GM19351 (cell line): ENCODE measurements at regions not wholly inside any gene's neighbourhood (a gene's known extent, or its start where the extent isn't known, plus 50 kb on each side); places are given as distances from the start of the nearest gene placed in this dataset.

Source experiments
- ATAC-seq: cut with Tn5 transposase; IDR thresholded peaks from one replicate; pipeline ENCODE4 v1.9.1; 2021; ENCODE audit warnings: mild to moderate bottlenecking, moderate library complexity; ENCODE audit not compliant: unreplicated experiment

DNA sequence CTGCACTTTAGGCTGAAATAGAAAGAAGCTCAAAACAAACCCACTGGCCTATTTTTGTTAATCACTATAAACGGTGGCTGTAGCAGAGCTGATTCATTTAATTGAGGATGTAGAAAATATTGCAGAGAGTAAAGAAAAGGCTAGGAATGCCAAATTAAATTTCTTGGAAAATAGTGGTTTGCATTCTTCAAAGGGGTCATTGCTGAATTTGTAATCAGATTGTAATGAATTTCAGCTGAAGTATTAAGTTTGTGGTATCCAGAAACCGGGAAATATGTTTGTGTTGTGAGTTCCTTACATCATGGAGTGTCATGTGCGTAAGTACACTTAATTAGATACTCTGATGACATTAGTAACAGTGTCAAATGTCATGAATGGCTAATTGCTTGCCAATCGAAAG, 203.0 kb downstream of the SAMD5 start:
- ATAC-seq = no peak

DNA sequence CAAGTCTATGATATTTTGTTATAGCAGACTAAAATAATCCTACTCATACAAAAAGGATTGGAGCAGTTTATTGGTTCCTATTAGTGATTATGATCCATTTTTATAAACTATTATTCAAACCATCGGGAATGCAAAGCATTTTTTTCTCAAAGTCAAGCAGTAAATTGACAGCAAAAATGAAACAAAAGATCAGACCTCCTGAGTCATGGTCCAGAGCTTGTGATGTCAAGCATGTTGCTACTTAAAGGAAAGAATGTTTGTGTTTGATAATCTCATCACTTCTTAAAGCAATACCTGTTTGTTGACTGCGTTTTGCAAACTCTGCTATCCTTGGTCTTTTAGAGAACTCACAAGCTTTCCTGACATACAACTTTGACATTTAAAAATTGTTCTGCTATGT, 204.4 kb downstream of the SAMD5 start:
- no peak for ATAC-seq

DNA sequence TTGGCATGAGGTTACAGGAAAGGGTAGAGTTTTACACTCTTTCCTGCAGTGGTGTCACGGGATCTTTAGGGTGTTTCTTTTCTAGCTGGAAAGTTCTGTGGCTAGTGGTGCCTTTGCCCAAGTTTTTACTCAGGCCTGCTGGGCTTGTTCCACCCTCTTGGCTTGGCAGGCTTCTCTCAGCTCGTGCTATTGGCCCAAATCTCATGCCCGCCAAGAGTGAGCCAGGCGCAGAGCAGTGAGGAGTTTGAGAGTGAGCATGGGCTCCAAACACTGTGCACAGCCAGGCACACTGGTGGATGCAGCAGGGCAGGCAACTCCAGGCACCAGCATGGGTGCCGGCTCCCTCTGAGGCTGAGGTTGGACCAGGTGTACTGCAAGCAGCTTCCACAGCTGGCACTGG, 206.5 kb downstream of the SAMD5 start:
- ATAC-seq = no peak

DNA sequence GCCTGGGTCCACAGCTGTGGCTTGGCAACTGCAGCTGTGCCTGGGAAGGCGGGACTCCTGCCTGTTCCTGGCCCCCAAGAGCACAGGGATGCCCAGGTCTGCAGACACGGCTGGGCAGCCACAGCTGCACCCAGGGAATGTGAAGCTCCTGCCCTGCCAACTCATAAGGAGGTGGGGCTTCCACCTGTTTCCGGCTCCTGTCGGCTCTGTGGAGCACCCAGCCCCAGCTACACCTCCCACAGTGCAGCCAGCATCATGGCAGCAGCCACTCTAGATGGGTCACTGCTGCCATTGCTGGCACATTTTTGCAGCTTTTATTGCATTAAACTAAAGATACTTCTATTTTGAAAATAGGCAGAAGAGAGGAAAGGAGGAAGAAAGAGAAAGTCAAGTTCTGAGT, 207.9 kb downstream of the SAMD5 start:
- no peak for ATAC-seq

DNA sequence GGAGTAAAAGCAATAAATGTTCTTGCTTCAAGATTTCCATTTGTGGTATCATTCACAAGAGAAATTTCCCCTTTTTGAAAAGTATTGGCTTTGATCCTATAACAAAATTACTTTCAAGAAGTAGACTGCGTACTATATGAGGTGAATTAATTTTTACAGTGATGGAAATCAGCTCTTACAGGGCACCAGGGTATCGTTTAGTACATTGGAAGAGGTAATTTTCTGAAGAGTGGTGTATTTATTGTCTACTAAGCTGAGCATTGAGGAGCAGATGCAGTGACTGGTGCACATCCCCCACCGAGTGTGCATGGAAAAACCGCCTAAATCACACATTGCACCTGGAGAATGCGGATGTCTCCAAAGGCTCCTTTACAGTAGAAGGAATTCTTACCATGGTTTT, 209.5 kb downstream of the SAMD5 start:
- ATAC-seq = no peak

DNA sequence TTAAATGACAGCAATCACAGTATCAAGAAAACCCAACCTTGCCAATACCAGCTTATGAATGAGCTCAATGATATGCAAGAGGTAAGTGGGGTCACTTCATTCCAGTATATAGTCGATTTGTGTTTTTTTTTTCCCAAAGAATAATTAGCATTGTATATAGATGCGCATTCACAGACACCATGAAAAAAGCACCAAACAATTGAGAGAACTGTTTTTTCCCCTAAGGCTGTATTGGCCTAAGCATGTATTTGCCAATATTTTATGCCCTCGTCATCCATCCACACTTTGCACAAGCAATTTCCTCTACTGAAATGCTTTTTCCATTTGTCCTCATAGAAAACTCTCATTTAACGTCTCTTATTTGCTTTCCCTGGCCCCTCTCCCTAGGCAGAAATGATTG, 213.7 kb downstream of the SAMD5 start:
- no peak for ATAC-seq

DNA sequence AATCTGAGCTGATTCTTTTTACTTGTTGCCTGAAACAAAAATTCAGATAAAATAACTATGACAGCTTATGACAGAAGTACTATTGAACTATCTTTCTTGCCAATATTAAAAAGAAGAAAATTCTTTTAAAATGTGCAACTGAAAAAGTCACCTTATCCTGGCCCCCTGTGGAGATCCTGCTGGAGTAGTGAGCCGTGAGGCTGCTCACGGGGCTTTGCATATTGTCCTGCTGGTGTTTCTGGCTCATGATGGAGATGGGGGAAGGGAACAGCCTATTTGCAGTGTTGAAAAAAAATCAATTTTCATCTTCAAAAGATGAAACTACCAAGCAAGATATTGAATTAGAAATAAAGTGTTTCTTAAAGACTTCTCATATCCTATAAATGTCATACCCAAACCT, 216.0 kb downstream of the SAMD5 start:
- ATAC-seq = no peak

DNA sequence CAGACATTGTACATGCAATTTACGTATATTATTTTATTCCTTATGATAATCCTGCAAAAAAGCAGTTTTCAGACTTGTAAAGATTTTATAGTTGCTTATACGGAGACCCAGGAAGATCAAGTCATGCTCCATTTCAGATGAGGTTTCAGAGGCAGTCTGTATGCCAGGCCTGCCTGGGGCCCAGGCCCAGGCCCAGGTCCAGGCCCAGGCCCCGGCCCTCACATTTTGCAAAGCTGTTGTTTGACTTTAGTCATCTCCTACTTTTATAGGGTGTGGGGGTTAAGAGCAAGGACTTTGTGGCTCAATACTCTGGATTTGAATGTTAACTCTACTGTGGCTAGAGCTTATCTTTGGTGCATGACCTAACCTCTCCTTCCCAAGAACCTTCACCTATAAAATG, 217.9 kb downstream of the SAMD5 start:
- no peak for ATAC-seq

DNA sequence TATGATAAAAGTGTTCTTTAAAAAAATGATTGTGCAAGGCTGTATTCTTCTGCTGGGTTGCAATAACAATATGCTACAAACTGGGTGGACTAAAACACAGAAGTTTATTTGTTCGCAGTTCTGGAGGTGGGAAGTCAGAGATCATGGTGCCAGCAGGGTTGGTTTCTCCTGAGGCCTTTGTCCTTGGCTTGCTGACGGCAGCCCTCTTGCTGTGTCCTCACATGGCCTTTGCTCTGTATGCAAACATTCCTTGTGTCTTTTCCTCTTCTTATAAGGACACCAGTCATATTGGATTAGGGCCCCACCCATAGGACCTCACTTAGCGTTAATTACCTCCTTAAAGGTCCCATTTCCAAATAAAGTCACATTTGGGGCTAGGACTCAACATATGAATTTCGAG, 220.4 kb downstream of the SAMD5 start:
- ATAC-seq = no peak

DNA sequence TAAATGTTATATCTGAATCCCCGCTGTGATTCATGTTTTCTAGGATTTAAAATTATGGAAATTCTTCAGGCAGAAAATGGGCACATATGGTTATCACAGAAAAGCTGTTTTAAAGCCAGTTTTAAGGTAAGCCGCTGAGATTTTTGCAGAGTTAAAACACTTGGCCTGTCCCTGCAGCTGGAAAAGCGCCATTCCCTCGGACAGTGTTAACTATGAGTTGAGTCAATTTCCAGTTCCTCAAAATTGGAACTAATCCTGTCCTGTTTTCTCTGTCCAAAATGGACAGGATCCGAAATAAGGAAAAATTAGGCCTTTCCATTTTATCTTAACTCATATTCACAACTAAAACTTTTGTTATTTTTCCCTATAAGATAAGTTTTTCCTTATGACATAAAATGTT, 225.2 kb downstream of the SAMD5 start:
- no peak for ATAC-seq

DNA sequence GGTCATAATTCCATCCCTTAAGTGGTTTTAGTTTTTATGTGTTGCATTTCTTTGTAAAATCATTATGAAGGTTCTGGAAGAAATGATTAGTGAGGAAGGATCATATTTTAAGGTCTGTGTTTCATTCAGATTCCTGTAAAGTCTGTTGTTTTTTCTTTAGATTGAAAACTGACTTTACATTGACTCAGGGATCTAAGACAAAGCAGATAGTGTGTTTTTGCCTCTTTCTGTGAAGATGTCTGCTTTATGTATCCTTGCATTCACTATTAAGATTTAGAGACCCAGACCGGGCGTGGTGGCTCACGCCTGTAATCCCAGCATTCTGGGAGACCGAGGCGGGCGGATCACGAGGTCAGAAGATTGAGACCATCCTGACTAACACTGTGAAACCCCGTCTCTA, 225.7 kb downstream of the SAMD5 start:
- ATAC-seq = no peak

DNA sequence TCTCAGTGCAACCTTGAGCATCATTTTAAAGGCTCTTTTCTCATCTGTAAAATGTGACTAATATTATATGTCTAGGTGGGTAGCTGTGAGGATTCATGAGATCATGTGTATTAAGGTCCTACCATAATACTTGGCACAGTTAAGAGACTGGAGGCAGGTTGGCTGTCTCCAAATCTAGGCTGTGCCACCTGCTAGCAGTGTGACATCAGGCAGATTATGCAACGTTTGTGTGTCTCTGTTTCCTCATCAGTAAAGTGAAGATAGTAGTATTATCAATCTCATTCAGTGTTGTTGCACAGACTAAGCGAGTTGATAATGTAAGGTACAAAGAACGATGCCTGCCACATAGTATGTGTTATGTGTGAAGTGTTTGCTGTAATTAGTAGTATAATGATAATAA, 227.4 kb downstream of the SAMD5 start:
- no peak for ATAC-seq

DNA sequence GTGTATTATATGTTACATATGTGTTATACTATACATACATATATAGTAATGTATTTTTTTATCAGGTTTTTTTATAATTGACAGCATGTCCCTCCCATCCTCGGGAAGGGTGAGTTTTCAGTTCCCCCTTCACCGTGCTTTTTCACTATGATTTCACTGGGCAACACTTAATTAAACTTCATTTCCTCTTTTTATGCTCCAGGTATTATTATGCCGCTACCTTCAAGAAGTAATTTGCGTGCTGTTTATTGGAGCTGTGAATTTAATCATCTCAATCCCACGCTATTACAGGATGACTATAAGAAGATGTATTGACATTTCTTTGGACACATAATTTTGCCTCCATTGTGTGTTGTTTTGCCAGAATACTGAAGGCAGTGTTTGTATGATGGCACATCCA, 228.6 kb downstream of the SAMD5 start:
- ATAC-seq = no peak

DNA sequence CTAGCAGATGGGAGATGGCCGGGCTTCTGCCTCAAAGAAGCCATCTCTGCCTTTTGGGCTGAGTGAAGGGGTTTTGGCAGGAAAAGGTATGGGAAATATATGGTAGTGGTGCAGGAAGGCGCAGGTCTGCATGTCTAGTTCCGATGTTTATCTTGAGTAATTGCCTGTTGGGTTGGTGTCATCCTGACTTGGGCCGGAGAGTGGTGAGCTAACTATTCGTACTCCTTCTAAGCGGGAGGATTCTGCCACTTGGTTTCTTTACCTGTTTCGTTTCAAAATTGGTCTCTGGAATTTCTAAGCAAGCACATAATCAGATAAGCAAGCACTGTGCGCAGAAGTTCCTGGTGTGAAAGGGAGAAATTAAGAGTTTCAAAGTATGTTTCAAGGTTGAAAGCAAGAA, 229.6 kb downstream of the SAMD5 start:
- no peak for ATAC-seq

DNA sequence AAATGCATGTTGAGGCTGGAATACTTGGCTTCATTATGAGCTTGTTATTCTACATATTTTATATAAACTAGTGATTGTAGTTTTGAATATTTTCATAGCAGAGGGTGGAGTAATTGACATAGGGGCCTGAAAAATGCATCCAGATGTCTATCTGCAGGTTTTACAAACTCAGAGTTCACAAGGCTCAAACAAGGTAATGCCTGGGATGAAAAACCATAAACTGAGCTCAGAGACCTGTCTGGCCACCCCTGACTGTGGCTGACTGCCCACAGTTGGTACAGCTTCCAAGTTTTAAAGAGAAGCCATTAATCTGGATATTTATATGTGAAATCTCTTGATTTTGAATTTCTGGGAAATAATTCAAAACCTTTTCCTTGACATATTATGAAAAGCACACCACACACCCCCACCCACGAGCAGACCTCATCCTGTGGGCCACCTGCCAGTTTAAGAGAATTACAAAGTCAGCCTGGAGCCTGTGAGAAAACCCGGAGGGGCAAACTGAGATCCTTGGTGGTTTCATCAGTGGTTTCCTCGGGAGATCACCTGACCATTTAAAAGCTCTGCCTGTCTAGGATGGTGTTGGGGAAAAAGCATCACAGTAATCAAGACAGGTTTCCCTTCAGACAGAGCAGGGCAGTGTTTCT, 230.1 kb downstream of the SAMD5 start:
- no peak for ATAC-seq

DNA sequence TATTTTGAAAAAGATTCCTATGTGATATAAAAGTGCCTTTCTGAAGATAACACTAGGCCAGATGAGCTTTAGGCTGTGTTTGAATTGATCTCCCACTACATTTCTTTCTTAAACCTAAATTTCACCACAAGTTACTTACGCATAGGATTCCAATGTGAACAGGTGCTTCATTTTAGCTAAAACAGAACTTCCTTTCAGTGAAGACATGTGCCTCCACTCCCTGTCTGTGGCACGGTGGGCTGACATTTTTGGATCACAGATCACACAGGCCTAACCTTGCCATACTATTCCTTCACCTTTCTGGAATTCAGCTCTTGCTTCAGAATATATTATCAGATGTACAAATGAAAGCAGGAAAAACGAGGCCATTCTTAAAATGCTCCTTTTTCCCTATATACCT, 231.8 kb downstream of the SAMD5 start:
- no peak for ATAC-seq

DNA sequence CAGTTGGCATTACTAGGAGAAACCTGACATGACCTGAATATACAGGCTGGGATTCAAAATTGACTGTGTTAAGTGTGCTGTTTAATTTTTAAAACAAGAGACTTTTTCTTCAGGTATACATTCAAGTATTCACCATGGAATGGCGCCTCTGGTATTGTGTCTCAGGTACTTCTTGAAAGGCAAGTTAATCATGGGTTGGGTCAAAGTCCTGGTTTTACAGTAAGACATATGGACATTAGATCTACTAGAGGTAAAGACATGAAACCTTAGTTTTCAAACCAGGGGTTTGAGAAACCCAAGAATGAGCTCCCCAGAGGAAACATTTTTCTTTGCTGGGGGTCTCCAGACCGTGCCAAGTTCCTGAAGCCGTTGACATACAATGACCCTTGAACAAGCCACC, 232.4 kb downstream of the SAMD5 start:
- no peak for ATAC-seq

DNA sequence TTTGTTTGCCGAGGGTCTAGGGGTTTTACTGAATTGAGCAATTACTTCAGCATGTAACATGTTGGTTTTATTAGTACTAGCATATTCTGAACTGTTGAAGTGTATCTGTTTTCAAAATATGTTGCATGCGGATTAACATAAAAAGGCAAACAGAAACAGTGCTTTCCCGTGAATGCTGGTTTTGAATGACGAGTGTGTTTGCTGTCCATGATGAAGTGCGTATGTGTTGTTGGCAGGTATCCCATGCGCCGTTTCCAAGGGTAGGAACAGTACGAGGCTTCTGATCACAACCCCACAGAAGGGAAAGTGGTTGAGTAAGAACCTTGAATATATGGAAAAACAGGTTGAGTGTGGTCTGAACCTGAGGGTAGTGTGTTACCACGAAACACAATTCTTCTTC, 232.9 kb downstream of the SAMD5 start:
- no peak for ATAC-seq

DNA sequence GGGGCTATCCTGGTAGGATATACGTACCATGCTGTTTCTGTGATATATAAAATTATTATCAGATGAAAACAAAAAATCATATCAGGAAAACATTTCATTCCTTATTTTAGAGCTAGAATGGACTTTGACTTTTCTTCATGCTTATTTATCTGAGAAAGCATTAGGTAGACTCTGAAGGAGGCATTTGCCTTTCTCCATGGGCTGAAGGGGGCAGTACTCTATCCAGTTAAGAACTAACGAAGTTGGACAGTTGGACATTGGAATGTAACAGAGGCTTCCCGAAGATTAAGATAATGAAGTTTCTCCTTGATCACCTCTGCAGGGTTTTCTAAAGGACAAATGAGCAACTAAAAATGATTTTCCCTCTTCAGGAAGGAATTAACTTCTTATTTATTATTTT, 233.9 kb downstream of the SAMD5 start:
- ATAC-seq = no peak

DNA sequence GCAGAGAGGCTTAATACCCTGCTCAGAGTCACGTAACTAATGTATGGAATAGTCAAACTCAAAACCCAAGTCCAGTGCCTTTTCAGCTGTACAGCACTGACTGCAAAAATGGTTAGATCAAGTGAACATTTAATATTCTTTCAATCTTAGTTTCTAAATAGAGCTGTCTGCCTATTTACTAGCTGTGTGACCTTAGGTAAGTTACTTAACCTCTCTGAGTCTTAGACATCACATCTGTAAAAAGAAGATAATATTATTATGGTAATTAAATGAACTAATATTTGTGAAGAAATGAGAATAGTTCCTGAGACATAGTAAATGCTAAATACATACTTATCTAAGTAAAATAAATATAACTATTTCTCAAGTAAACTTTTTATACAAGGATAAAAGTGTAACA, 235.5 kb downstream of the SAMD5 start:
- ATAC-seq = no peak

DNA sequence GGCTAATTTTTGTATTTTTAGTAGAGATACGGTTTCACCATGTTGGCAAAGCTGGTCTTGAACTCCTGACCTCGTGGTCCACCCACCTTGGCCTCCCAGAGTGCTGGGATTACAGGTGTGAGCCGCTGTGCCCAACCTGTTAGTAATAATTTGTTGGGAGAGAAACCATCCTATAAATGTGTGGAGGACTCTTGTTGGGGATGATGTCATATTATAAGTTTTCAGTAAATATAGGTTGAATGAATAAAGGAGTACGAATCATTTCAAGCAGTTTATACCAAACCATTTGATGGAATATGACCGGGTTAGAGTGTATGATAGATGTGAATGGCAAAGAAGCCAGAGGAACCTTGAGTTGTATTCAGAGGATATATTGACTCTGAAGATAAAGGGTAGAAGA, 240.8 kb downstream of the SAMD5 start:
- no peak for ATAC-seq

DNA sequence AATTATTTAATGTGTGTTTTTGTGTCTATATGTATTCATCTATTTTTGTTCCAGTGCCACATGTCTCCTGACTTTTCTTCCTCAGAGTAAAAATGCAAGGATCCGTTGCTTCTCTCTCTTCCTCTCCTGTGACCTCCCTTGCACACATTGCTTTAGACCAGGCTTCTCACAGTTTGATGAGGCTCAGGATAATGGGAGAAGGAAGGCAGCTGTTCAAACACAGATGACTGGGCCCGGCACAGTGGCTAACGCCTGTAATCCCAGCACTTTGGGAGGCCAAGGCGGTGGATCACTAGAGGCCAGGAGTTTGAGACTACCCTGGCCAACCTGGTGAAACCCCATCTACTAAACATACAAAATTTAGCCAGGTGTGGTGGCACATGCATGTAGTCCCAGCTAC, 241.9 kb downstream of the SAMD5 start:
- ATAC-seq = no peak

DNA sequence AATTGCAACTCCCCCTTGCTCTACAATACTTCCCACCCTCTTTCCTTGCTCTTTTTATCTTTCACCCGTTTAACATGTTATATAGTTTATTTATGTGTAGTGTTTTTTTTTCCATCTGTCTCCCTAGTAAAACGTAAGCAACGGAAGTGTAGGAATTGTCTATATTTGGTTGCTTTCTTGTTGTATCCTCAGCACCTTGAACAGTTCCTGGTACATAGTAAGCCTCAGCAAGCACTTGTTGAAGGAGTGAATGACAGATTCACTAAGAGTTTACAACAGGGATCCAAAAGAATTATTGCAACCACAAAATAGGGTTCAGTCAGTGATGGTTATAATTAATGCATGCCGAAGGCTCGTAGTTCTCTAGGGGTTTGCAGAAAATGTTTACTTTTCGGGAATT, 242.7 kb downstream of the SAMD5 start:
- no peak for ATAC-seq
